GM10266 (cell line): ENCODE measurements at regions not wholly inside any gene's neighbourhood (a gene's known extent, or its start where the extent isn't known, plus 50 kb on each side); places are given as distances from the start of the nearest gene placed in this dataset.
"Not testable (repeated sequence)": the region's sequence is repeated elsewhere in the genome, so short reads cannot be mapped to it uniquely, and the experiment has no call there.

Source experiments
- DNase-seq: peaks from one replicate; pipeline ENCODE4 v3.0.0; 2012; ENCODE audit errors: extremely low spot score
- TF ChIP-seq, protein P1 (sequence below): IDR thresholded peaks from 2 replicates; pipeline ENCODE4 v1.5.1; 2012; ENCODE audit warnings: mild to moderate bottlenecking, low read depth; ENCODE audit not compliant: control insufficient read depth, insufficient read depth; ENCODE audit errors: missing control alignments

DNA sequence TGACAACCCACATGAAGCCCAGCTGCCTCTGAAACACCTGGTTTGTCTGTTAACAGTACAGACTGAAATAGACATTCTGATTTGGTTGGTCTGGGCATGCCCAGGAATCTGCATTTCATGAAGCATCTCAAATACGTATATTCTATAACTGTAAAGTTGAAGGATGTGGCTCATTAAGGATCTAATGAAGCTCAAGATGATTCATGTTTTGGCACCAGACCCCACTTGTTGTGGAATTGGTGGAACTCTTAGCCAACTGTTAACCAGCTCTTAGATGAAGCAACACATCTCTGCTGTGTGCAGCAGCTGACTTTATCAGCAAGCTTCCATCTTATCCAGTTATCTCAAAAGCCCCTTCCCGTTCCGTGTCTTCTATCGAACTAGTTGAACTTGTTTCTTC, 232.2 kb downstream of the INSC start:
- TF ChIP-seq, protein P1, sequence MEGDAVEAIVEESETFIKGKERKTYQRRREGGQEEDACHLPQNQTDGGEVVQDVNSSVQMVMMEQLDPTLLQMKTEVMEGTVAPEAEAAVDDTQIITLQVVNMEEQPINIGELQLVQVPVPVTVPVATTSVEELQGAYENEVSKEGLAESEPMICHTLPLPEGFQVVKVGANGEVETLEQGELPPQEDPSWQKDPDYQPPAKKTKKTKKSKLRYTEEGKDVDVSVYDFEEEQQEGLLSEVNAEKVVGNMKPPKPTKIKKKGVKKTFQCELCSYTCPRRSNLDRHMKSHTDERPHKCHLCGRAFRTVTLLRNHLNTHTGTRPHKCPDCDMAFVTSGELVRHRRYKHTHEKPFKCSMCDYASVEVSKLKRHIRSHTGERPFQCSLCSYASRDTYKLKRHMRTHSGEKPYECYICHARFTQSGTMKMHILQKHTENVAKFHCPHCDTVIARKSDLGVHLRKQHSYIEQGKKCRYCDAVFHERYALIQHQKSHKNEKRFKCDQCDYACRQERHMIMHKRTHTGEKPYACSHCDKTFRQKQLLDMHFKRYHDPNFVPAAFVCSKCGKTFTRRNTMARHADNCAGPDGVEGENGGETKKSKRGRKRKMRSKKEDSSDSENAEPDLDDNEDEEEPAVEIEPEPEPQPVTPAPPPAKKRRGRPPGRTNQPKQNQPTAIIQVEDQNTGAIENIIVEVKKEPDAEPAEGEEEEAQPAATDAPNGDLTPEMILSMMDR: no peak
- no peak for DNase-seq

DNA sequence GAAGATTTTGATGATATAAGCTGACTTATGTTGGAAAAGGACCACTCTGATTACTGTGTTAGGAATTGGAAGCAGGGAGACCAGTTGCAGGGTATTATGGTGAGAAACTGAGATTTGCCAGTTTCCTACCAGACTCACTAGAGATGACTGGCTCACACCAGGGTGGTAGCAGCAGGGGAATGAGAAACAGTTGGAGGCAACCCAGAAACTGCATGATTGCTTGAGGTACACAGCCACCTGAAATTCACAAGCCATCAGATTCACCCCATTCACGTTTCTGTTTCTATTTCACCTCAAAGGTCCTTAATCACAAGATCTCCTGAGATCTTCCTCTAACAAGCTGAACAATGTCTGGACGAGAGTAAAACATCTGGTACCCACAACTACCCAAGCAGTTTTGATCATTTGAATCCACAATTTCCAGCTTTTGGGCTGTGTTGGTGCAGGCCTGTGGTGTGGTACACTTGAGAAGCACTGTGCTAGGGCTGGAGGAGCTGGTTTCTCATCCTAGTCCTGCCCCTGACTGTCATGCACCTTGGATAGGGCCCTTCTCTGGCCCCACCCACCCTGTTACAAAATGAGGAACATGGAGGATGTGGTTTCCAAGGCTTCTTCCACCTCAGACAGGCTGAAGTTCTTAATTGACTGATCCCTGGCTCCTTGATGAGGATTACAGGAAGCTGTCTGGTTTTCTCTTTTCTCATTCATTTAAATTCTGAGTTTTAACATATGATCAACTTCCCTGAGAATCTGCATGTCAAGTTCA, 233.4 kb downstream of the INSC start:
- no peak for DNase-seq
- TF ChIP-seq, protein P1: no peak

DNA sequence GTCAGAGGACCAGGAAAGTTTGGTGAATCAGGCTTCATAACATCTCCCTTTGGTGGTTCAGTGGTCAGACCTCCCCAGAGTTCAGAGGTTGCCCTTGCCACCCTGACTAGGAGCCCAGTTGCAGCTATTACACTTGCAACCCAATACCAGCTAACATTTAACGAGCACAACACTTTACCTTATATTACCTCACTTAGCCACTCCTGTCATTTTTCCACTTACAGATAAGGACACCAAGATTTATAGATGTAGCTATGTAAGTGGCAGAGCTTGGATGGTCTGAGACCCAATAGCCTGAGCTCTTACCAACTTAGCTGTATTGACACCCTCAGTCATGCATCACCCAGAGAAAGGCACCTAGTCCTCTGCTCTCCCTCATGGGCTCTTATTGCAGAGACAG, 234.7 kb downstream of the INSC start:
- DNase-seq: no peak
- TF ChIP-seq, protein P1: no peak

DNA sequence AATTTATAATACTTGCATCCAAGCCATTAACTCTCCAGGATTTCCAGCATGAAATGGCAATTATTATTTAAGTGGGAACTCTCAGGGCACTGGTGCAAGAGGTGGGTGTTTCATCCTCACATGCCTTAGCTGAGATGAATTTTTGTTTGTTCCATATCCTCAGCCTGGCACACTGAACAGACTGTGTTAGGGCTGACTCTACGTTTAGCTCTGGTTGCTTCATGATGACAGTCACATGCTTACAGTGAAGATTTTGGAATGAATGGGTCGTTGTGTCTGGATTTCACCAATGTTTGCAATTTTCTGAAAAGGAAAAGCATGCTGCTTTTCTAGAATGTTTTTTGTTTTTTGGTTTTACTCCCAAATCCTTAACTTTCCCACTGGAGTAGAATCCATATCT, 246.6 kb downstream of the INSC start:
- no peak for DNase-seq
- TF ChIP-seq, protein P1: no peak

DNA sequence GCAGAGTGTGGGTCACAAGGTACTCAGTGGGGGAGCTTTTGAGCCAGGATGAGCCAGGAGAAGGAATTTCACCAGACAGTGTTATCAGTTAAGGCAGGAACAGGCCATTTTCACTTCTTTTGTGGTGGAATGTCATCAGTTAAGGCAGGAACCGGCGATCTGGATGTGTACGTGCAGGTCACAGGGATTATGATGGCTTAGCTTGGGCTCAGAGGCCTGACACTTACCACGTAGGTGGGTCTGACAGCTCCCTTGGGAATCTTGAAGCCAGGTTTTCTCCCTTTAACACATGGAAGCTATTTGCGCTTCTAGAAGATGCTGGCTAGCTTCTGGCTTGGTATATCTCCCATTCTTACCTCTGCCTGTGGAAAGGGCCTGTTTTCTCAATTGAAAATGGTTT, 250.6 kb downstream of the INSC start:
- not testable (repeated sequence) for DNase-seq

DNA sequence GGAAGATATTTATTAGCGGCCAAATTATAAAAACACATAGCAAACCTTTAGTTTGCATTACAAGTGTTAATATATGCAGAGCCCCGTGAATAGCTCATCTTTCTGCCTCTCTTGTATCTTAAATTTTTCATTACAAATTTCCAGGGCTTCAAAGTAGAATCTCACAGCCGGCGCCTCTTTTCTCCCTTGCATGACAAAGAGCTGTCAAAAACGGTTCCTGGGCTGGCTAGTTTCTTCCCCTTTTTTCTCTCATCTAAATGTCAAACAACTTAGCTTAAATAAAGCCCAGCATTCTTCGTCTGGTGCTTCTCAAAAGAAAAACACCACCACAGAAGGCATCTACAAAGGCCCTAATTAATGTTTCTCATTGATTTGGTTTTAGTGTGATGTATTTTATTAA, 253.0 kb downstream of the INSC start:
- TF ChIP-seq, protein P1: no peak
- DNase-seq: no peak

DNA sequence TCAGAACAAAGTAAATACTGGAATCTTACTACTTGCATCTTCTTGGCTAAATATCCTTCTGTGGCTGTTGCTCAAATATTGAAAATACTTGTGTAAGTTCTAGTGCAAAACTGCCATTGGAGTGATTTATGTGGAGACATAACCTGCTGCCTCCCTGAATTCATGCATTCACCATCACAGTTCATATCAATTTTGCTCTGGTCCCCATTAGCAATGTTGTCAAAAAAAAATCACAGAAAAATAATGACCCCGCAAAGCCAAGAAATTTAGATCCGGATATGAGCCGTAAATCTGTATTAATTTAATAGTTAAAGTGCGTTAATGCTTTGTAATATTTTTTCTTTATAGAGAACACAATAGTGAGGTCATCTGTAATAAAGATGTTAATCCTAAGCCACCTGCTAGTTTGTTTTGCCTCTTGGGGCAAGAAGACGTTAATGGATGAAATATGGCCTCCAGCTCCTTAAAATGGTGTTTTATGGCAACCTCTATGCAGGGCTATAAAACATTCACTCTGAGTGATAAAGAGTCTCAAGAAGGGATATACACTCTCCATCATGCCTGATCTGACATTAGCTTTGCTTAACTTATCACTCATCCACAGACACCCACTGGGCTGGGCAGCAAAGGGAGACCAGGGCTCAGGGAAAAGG, 255.9 kb downstream of the INSC start:
- TF ChIP-seq, protein P1: no peak
- no peak for DNase-seq
